CD14-positive monocyte (primary cell): ENCODE measurements at regions not wholly inside any gene's neighbourhood (a gene's known extent, or its start where the extent isn't known, plus 50 kb on each side); places are given as distances from the start of the nearest gene placed in this dataset.

ENCODE experiments used
- DNase-seq, 3 donors: peaks; one replicate each; pipeline ENCODE4 v3.0.0-alpha.2; 2011 to 2022
- H2AFZ ChIP-seq: 2 replicates; pipeline ENCODE4 v1.6.0; 2012; ENCODE audit warnings: mild to moderate bottlenecking, low read depth, low read length, inconsistent platforms; ENCODE audit not compliant: insufficient read depth, poor library complexity, severe bottlenecking
- H3K27ac ChIP-seq, 2 donors: 1 replicate in 1 of 2; 2 replicates in 1 of 2; pipeline ENCODE4 v1.5.1; 2012 to 2013; ENCODE audit warnings: low read length in 2 of 2, control low read depth in 1 of 2, inconsistent platforms in 1 of 2, low read depth in 1 of 2, mild to moderate bottlenecking in 1 of 2
- H3K27me3 ChIP-seq, 2 donors: one replicate each; pipeline versions ENCODE4 v1.6.0 to v1.6.1; 2011 to 2013; ENCODE audit warnings: low read length in 2 of 2; ENCODE audit not compliant: control insufficient read depth in 2 of 2, insufficient read depth in 2 of 2
- H3K36me3 ChIP-seq, 2 donors: replicated peaks in 1 of 2; 1 replicate in 1 of 2; 2 replicates in 1 of 2; pipeline versions ENCODE4 v1.5.1 to v1.6.1; 2012 to 2013; ENCODE audit warnings: low read length in 2 of 2, control low read depth in 1 of 2, inconsistent platforms in 1 of 2, mild to moderate bottlenecking in 1 of 2; ENCODE audit not compliant: insufficient read depth in 2 of 2, control insufficient read depth in 1 of 2
- H3K4me1 ChIP-seq, 2 donors: 1 replicate in 1 of 2; 2 replicates in 1 of 2; pipeline versions ENCODE4 v1.5.1 to v1.6.1; 2012 to 2013; ENCODE audit warnings: low read length in 2 of 2, control low read depth in 1 of 2, inconsistent platforms in 1 of 2, mild to moderate bottlenecking in 1 of 2, moderate library complexity in 1 of 2; ENCODE audit not compliant: insufficient read depth in 2 of 2, control insufficient read depth in 1 of 2
- H3K4me2 ChIP-seq: replicated peaks from 2 replicates; pipeline ENCODE3; 2012; ENCODE audit warnings: low read length, moderate library complexity, mild to moderate bottlenecking; ENCODE audit not compliant: poor library complexity, severe bottlenecking; ENCODE audit errors: extremely low read depth
- H3K4me3 ChIP-seq, 3 experiments: fragments of 200-600 bp in 1 of 3; sonication (generic) in 1 of 3; replicated peaks in 1 of 3; 1 replicate in 2 of 3; 2 replicates in 1 of 3; pipeline ENCODE4 v1.5.1; 2011 to 2013; ENCODE audit warnings: low read length in 3 of 3, mild to moderate bottlenecking in 3 of 3, control low read depth in 2 of 3, low read depth in 2 of 3, inconsistent platforms in 1 of 3, moderate library complexity in 1 of 3
- H3K79me2 ChIP-seq: 2 replicates; pipeline ENCODE4 v1.6.0; 2012; ENCODE audit warnings: mild to moderate bottlenecking, control low read depth, inconsistent platforms, low read length, moderate library complexity; ENCODE audit not compliant: insufficient read depth
- H3K9ac ChIP-seq: 2 replicates; pipeline ENCODE4 v1.6.0; 2017; ENCODE audit warnings: low read length, mild to moderate bottlenecking; ENCODE audit not compliant: insufficient read depth, poor library complexity, severe bottlenecking
- H3K9me3 ChIP-seq, 2 donors: replicated peaks in 1 of 2; 1 replicate in 1 of 2; 2 replicates in 1 of 2; pipeline versions ENCODE4 v1.5.1 to v1.6.1; 2012 to 2013; ENCODE audit warnings: low read length in 2 of 2, control low read depth in 1 of 2; ENCODE audit not compliant: control insufficient read depth in 1 of 2, insufficient read depth in 1 of 2
- H4K20me1 ChIP-seq: 2 replicates; pipeline ENCODE4 v1.6.0; 2012; ENCODE audit warnings: mild to moderate bottlenecking, low read length, control low read depth, moderate library complexity; ENCODE audit not compliant: insufficient read depth
- H3K27ac Mint-ChIP-seq, 7 donors: one replicate each; pipeline ENCODE4 v1.8.0; 2020; ENCODE audit warnings: mild to moderate bottlenecking in 7 of 7, mixed read lengths in 7 of 7, moderate library complexity in 6 of 7, inconsistent platforms in 2 of 7
- H3K27me3 Mint-ChIP-seq, 3 donors: one replicate each; pipeline ENCODE4 v1.8.0; 2021 to 2022; ENCODE audit warnings: low read depth in 3 of 3, mild to moderate bottlenecking in 3 of 3, mixed read lengths in 3 of 3, moderate library complexity in 3 of 3, inconsistent platforms in 1 of 3
- H3K36me3 Mint-ChIP-seq, 2 donors: one replicate each; pipeline ENCODE4 v1.8.0; 2020; ENCODE audit warnings: mixed read lengths in 2 of 2, inconsistent platforms in 1 of 2, mild to moderate bottlenecking in 1 of 2
- H3K4me1 Mint-ChIP-seq: one replicate; pipeline ENCODE4 v1.8.0; 2020; ENCODE audit warnings: mild to moderate bottlenecking, mixed read lengths
- H3K4me3 Mint-ChIP-seq, 2 donors: one replicate each; pipeline ENCODE4 v1.8.0; 2020; ENCODE audit warnings: mild to moderate bottlenecking in 2 of 2, mixed read lengths in 2 of 2, moderate library complexity in 1 of 2
- H3K9me3 Mint-ChIP-seq, 7 donors: one replicate each; pipeline ENCODE4 v1.8.0; 2020 to 2022; ENCODE audit warnings: mixed read lengths in 7 of 7, mild to moderate bottlenecking in 6 of 7, moderate library complexity in 6 of 7, inconsistent platforms in 2 of 7
- WGBS: methylation state at CpG from one replicate; pipeline ENCODE4 v1.1.5; 2013; ENCODE audit warnings: missing lambda C conversion rate; ENCODE audit not compliant: insufficient coverage; 5-methylcytosine and 5-hydroxymethylcytosine counted together
- intact Hi-C, 2 donors: fragments of 100-400 bp; cut with micrococcal nuclease; formaldehyde crosslinking; loops; one replicate each; pipeline versions ENCODE4 v1.15.0 to v1.15.1; 2023
- TF ChIP-seq, protein P1 (sequence below): fragments of 200-600 bp; IDR thresholded peaks from one replicate; pipeline ENCODE4 v1.8.0; 2022; ENCODE audit warnings: antibody characterized with exemption, mild to moderate bottlenecking

DNA sequence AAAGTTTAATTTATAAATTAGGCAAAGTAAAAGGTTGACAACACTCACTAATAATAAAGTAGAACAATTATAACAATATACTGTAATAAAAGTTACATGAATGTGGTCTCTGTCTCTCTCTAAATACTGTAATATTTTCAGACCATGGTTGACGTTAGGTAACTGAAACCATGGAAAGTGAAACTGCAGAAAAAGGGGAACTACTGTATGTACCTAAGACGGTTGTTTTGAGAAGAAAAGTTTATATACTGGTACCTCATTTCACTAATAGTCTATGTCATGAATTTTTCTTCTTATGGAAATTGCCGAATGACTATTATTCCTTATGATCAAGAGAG is 166.7 kb upstream of the ZNF521 start:
- peaks cover 0 to 2% (median 0%) of the 10 kb centered on the region in 3 donors for H3K27me3 Mint-ChIP-seq
- Histone ChIP-seq H3K9ac (no peak overlapping the region), H3K27me3 (no peaks in the 10 kb centered on the region), H3K4me3 (no peak overlapping the region), H3K27ac (no peak overlapping the region), H3K4me1 (no peaks in the 10 kb centered on the region), H3K36me3 (no peaks in the 10 kb centered on the region), H4K20me1 (no peaks in the 10 kb centered on the region), H3K9me3 (no peaks in the 10 kb centered on the region), H3K79me2 (no peaks in the 10 kb centered on the region), H3K4me2 (no peak overlapping the region), H2AFZ (no peak overlapping the region)
- no CpG with 5 or more reads among the region's 3 CpGs for WGBS
- peaks cover 0 to 4% (median 0%) of the 10 kb centered on the region in 7 donors for H3K9me3 Mint-ChIP-seq
- TF ChIP-seq, protein P1, sequence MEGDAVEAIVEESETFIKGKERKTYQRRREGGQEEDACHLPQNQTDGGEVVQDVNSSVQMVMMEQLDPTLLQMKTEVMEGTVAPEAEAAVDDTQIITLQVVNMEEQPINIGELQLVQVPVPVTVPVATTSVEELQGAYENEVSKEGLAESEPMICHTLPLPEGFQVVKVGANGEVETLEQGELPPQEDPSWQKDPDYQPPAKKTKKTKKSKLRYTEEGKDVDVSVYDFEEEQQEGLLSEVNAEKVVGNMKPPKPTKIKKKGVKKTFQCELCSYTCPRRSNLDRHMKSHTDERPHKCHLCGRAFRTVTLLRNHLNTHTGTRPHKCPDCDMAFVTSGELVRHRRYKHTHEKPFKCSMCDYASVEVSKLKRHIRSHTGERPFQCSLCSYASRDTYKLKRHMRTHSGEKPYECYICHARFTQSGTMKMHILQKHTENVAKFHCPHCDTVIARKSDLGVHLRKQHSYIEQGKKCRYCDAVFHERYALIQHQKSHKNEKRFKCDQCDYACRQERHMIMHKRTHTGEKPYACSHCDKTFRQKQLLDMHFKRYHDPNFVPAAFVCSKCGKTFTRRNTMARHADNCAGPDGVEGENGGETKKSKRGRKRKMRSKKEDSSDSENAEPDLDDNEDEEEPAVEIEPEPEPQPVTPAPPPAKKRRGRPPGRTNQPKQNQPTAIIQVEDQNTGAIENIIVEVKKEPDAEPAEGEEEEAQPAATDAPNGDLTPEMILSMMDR: no peak
- peak; percentile 16 to 57 (median 35) for DNase-seq
- H3K4me1 Mint-ChIP-seq: peaks cover 7% of the 10 kb centered on the region
- H3K27ac Mint-ChIP-seq: no peak overlapping the region
- no peak overlapping the region for H3K4me3 Mint-ChIP-seq
- H3K36me3 Mint-ChIP-seq: no peaks in the 10 kb centered on the region
- intact Hi-C loops: no loop called here

DNA sequence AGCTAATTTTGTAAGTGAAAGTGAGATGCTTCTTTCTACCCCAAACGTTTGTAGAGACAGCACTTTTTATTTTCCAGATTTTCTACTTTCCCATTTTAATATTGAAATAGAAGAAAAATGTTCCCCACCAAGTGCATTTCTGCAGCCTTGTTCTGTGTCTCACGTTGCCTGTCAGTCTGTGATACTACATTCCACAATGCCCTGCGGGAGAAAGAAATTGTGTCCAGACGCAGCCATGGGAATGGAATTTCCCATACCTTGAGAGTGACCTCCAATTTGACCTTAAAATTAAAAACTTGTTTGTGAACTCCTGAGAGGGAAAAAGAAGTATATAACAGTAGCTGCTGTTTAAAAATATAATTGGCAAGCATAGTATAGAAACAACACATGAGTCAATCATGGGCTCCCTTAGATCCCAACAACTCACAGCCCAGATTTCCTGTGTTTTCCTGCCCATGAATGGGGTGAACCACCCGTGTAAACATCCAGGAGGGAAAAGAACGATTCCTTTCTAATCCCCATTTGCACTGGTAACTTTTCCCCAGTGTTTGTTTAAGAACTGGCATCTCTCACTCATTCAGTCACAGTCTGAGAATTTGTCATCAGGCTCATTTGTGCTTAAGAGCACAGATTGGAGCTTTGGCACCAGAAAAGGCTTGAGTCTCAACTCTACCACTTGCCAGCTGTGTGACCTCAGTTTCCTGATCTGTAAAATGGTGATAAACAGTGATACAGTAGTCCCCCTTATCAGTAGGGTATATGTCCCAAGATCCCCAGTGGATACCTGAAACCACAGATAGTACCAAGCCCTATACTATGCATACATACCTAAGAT is 166.1 kb upstream of the ZNF521 start:
- H3K36me3 ChIP-seq: no peaks in the 10 kb centered on the region
- Mint-ChIP-seq H3K9me3 (peaks cover 0 to 5% (median 0%) of the 10 kb centered on the region in 7 donors), H3K27ac (no peak overlapping the region), H3K27me3 (peaks cover 0 to 2% (median 0%) of the 10 kb centered on the region in 3 donors), H3K36me3 (no peaks in the 10 kb centered on the region), H3K4me3 (no peak overlapping the region), H3K4me1 (peaks cover 7% of the 10 kb centered on the region)
- no peaks in the 10 kb centered on the region for H3K79me2 ChIP-seq
- 92% methylated on average over 2 of the region's 6 CpGs for WGBS
- H3K9ac ChIP-seq: no peak overlapping the region
- H3K27ac ChIP-seq: no peak overlapping the region
- no peak overlapping the region for H2AFZ ChIP-seq
- H3K27me3 ChIP-seq: no peaks in the 10 kb centered on the region
- no peak overlapping the region for H3K4me3 ChIP-seq
- intact Hi-C loops: no loop called here
- TF ChIP-seq, protein P1: no peak
- no peaks in the 10 kb centered on the region for H4K20me1 ChIP-seq
- peaks cover 0 to 2% of the 10 kb centered on the region in 2 donors for H3K9me3 ChIP-seq
- no peak for DNase-seq
- H3K4me2 ChIP-seq: no peak overlapping the region
- H3K4me1 ChIP-seq: no peaks in the 10 kb centered on the region
